Body of pancreas (tissue), 4 donors: ENCODE measurements at regions not wholly inside any gene's neighbourhood (a gene's known extent, or its start where the extent isn't known, plus 50 kb on each side); places are given as distances from the start of the nearest gene placed in this dataset.

Experiments
- CTCF ChIP-seq, 7 experiments: fragments of 450-650 bp in 4 of 7; fragments of 200-600 bp in 3 of 7; sonication (generic) in 3 of 7; IDR thresholded peaks; one replicate each; pipeline ENCODE4 v1.5.1; 2016 to 2019; ENCODE audit warnings: antibody characterized with exemption in 7 of 7
- POLR2A ChIP-seq, 3 donors: fragments of 450-650 bp; IDR thresholded peaks; one replicate each; pipeline ENCODE4 v1.6.1; 2016; ENCODE audit warnings: antibody characterized with exemption in 3 of 3, mild to moderate bottlenecking in 2 of 3

GRCh38 chr1:216984536-216984935, 261.3 kb upstream of the ESRRG start:
- TF ChIP-seq CTCF (IDR thresholded peaks at IDR 0.05) (no peak), POLR2A (IDR thresholded peaks at IDR 0.05) (no peak)
